Neuronal stem cell (in vitro differentiated cells): ENCODE measurements at regions not wholly inside any gene's neighbourhood (a gene's known extent, or its start where the extent isn't known, plus 50 kb on each side); places are given as distances from the start of the nearest gene placed in this dataset.

Source experiments
- DNase-seq: peaks from one replicate; pipeline ENCODE4 v3.0.0-alpha.2; 2013; ENCODE audit warnings: low spot score
- H2AFZ ChIP-seq: one replicate; pipeline ENCODE4 v1.6.1; 2013; ENCODE audit warnings: mild to moderate bottlenecking, low read length, inconsistent platforms
- H2AK5ac ChIP-seq: 2 replicates; pipeline ENCODE4 v1.6.1; 2013; ENCODE audit warnings: low read depth, mild to moderate bottlenecking, inconsistent platforms, low read length, moderate library complexity, mixed read lengths
- H2BK120ac ChIP-seq: 2 replicates; pipeline ENCODE4 v1.6.1; 2013; ENCODE audit warnings: low read depth, mild to moderate bottlenecking, inconsistent platforms, low read length, moderate library complexity, mixed read lengths
- H2BK12ac ChIP-seq: one replicate; pipeline ENCODE4 v1.6.1; 2013; ENCODE audit warnings: low read length, inconsistent platforms
- H2BK15ac ChIP-seq: 2 replicates; pipeline ENCODE4 v1.6.1; 2013; ENCODE audit warnings: mild to moderate bottlenecking, low read length, inconsistent platforms, mixed read lengths
- H2BK5ac ChIP-seq: one replicate; pipeline ENCODE4 v1.6.1; 2013; ENCODE audit warnings: inconsistent platforms, mild to moderate bottlenecking, low read length, moderate library complexity
- H3K14ac ChIP-seq: one replicate; pipeline ENCODE4 v1.6.1; 2013; ENCODE audit warnings: low read length, inconsistent platforms
- H3K18ac ChIP-seq: 2 replicates; pipeline ENCODE4 v1.6.1; 2013; ENCODE audit warnings: low read length, inconsistent platforms
- H3K23ac ChIP-seq: 2 replicates; pipeline ENCODE4 v1.6.1; 2013; ENCODE audit warnings: low read depth, mild to moderate bottlenecking, mixed read lengths, low read length, inconsistent platforms; ENCODE audit not compliant: poor library complexity
- H3K27ac ChIP-seq: replicated peaks from 3 replicates; pipeline ENCODE4 v1.5.1; 2013; ENCODE audit warnings: low read length, inconsistent platforms
- H3K27me3 ChIP-seq, 3 experiments: 2 replicates each; pipeline ENCODE4 v1.6.1; 2013; ENCODE audit warnings: low read length in 3 of 3, mild to moderate bottlenecking in 2 of 3, inconsistent platforms in 1 of 3, low read depth in 1 of 3, mixed read lengths in 1 of 3, moderate library complexity in 1 of 3; ENCODE audit not compliant: control insufficient read depth in 3 of 3, insufficient read depth in 3 of 3
- H3K36me3 ChIP-seq, 2 donors: replicated peaks in 1 of 2; 2 replicates each; pipeline ENCODE4 v1.6.1; 2013; ENCODE audit warnings: low read length in 2 of 2; ENCODE audit not compliant: control insufficient read depth in 2 of 2, insufficient read depth in 2 of 2
- H3K4ac ChIP-seq: 2 replicates; pipeline ENCODE4 v1.6.1; 2013; ENCODE audit warnings: inconsistent platforms, mild to moderate bottlenecking, low read length, moderate library complexity
- H3K4me1 ChIP-seq, 2 donors: 1 replicate in 1 of 2; 2 replicates in 1 of 2; pipeline ENCODE4 v1.6.1; 2013; ENCODE audit warnings: low read length in 2 of 2, low read depth in 1 of 2; ENCODE audit not compliant: control insufficient read depth in 2 of 2, insufficient read depth in 1 of 2
- H3K4me2 ChIP-seq: one replicate; pipeline ENCODE4 v1.6.1; 2013; ENCODE audit warnings: mild to moderate bottlenecking, low read length, inconsistent platforms; ENCODE audit not compliant: insufficient read depth, poor library complexity, severe bottlenecking
- H3K4me3 ChIP-seq, 2 donors: 2 replicates each; pipeline ENCODE4 v1.5.1; 2013; ENCODE audit warnings: low read length in 2 of 2, mild to moderate bottlenecking in 2 of 2, inconsistent platforms in 1 of 2, moderate library complexity in 1 of 2
- H3K79me1 ChIP-seq: one replicate; pipeline ENCODE4 v1.6.1; 2013; ENCODE audit warnings: low read depth, mild to moderate bottlenecking, inconsistent platforms, low read length, moderate library complexity
- H3K9ac ChIP-seq: one replicate; pipeline ENCODE4 v1.6.1; 2013; ENCODE audit warnings: mild to moderate bottlenecking, low read depth, low read length, inconsistent platforms; ENCODE audit not compliant: poor library complexity
- H3K9me3 ChIP-seq, 2 donors: replicated peaks in 1 of 2; 2 replicates each; pipeline versions ENCODE3 to v1.6.1; 2013; ENCODE audit warnings: low read length in 2 of 2, mild to moderate bottlenecking in 2 of 2, inconsistent platforms in 1 of 2, low read depth in 1 of 2, mixed read lengths in 1 of 2, moderate library complexity in 1 of 2; ENCODE audit not compliant: control insufficient read depth in 2 of 2, insufficient read depth in 1 of 2
- H4K8ac ChIP-seq: one replicate; pipeline ENCODE4 v1.6.1; 2013; ENCODE audit warnings: low read depth, mild to moderate bottlenecking, inconsistent platforms, low read length, moderate library complexity
- H4K91ac ChIP-seq: one replicate; pipeline ENCODE4 v1.6.1; 2013; ENCODE audit warnings: low read length, low read depth, mild to moderate bottlenecking, inconsistent platforms; ENCODE audit not compliant: poor library complexity
- WGBS, 2 donors: extraction: QIAGEN DNeasy Blood & Tissue Kit; methylation state at CpG; one replicate each; pipeline ENCODE4 v1.1.7; 2013; ENCODE audit warnings: missing lambda C conversion rate in 2 of 2, mixed read lengths in 1 of 2; ENCODE audit not compliant: insufficient read length in 2 of 2, insufficient replicate concordance in 1 of 2; ENCODE audit errors: extremely low coverage in 2 of 2; 5-methylcytosine and 5-hydroxymethylcytosine counted together

GRCh38 chr6:37109714-37110499 is 60.0 kb upstream of the PIM1 start:
- no peak overlapping the region for H4K8ac ChIP-seq
- no peak overlapping the region for H3K4me3 ChIP-seq
- H3K23ac ChIP-seq = no peak overlapping the region
- no peaks in the 10 kb centered on the region for H3K79me1 ChIP-seq
- no peak overlapping the region for H3K18ac ChIP-seq
- no peak overlapping the region for H3K9ac ChIP-seq
- H2BK12ac ChIP-seq = no peak overlapping the region
- no peaks in the 10 kb centered on the region for H3K9me3 ChIP-seq
- H3K27me3 ChIP-seq = no peaks in the 10 kb centered on the region
- H2BK5ac ChIP-seq = no peak overlapping the region
- no peak overlapping the region for H2AFZ ChIP-seq
- H2AK5ac ChIP-seq = no peak overlapping the region
- DNase-seq = no peak
- H2BK120ac ChIP-seq = no peak overlapping the region
- H3K4me1 ChIP-seq = peaks cover 6 to 11% of the 10 kb centered on the region in 2 donors
- H3K4ac ChIP-seq = no peak overlapping the region
- no CpG with 5 or more reads among the region's 13 CpGs for WGBS, 2 donors
- H3K27ac ChIP-seq = no peak overlapping the region
- no peak overlapping the region for H2BK15ac ChIP-seq
- H4K91ac ChIP-seq = no peak overlapping the region
- no peak overlapping the region for H3K4me2 ChIP-seq
- no peak overlapping the region for H3K14ac ChIP-seq
- H3K36me3 ChIP-seq = no peaks in the 10 kb centered on the region

GRCh38 chr6:37110500-37111461 is 59.2 kb upstream of the PIM1 start:
- H3K36me3 ChIP-seq = no peaks in the 10 kb centered on the region
- H3K4me2 ChIP-seq = no peak overlapping the region
- no peaks in the 10 kb centered on the region for H3K9me3 ChIP-seq
- no peaks in the 10 kb centered on the region for H3K79me1 ChIP-seq
- H2AK5ac ChIP-seq = no peak overlapping the region
- H4K8ac ChIP-seq = no peak overlapping the region
- H3K27me3 ChIP-seq = no peaks in the 10 kb centered on the region
- no peak overlapping the region for H4K91ac ChIP-seq
- WGBS, 2 donors = no CpG with 5 or more reads among the region's 11 CpGs
- H3K4me3 ChIP-seq = no peak overlapping the region
- no peak overlapping the region for H2BK15ac ChIP-seq
- no peak overlapping the region for H3K27ac ChIP-seq
- no peak overlapping the region for H3K23ac ChIP-seq
- H2BK120ac ChIP-seq = no peak overlapping the region
- H3K9ac ChIP-seq = no peak overlapping the region
- no peak overlapping the region for H3K18ac ChIP-seq
- no peak overlapping the region for H3K14ac ChIP-seq
- H2AFZ ChIP-seq = no peak overlapping the region
- H3K4me1 ChIP-seq = peaks cover 2 to 3% of the 10 kb centered on the region in 2 donors
- H3K4ac ChIP-seq = no peak overlapping the region
- no peak overlapping the region for H2BK12ac ChIP-seq
- no peak for DNase-seq
- H2BK5ac ChIP-seq = no peak overlapping the region

GRCh38 chr6:37113976-37114375 is 56.0 kb upstream of the PIM1 start:
- Histone ChIP-seq H4K8ac (no peak overlapping the region), H3K4me3 (no peak overlapping the region), H3K4me1 (peaks cover 2 to 3% of the 10 kb centered on the region in 2 donors), H2AFZ (no peak overlapping the region), H3K4me2 (no peak overlapping the region), H3K9ac (no peak overlapping the region), H2AK5ac (no peak overlapping the region), H3K14ac (no peak overlapping the region), H3K4ac (no peak overlapping the region), H2BK5ac (no peak overlapping the region), H3K18ac (no peak overlapping the region), H4K91ac (no peak overlapping the region), H3K36me3 (peaks cover 0 to 6% of the 10 kb centered on the region in 2 donors), H3K23ac (no peak overlapping the region), H3K27me3 (no peaks in the 10 kb centered on the region), H3K79me1 (no peaks in the 10 kb centered on the region), H3K9me3 (no peaks in the 10 kb centered on the region), H2BK15ac (no peak overlapping the region), H3K27ac (no peak overlapping the region), H2BK120ac (no peak overlapping the region), H2BK12ac (no peak overlapping the region)
- no peak for DNase-seq
- no CpG with 5 or more reads among the region's 4 CpGs for WGBS, 2 donors

- H2BK15ac ChIP-seq = no peak overlapping the region
These were observed 55.3 kb upstream of the PIM1 start for GRCh38 chr6:37114612-37115011.

More at GRCh38 chr6:37114612-37115011, 55.3 kb upstream of the PIM1 start:
- H2BK120ac ChIP-seq = no peak overlapping the region
- no peak for DNase-seq
- no peak overlapping the region for H3K4ac ChIP-seq
- no peak overlapping the region for H2BK12ac ChIP-seq
- no peak overlapping the region for H2BK5ac ChIP-seq
- peaks cover 1 to 3% of the 10 kb centered on the region in 2 donors for H3K4me1 ChIP-seq
- no peak overlapping the region for H3K18ac ChIP-seq
- H3K23ac ChIP-seq = no peak overlapping the region
- no peak overlapping the region for H3K14ac ChIP-seq
- no peak overlapping the region for H4K8ac ChIP-seq
- peaks cover 0 to 6% of the 10 kb centered on the region in 2 donors for H3K36me3 ChIP-seq
- WGBS, 2 donors = no CpG with 5 or more reads among the region's 4 CpGs
- H3K9me3 ChIP-seq = no peaks in the 10 kb centered on the region
- no peaks in the 10 kb centered on the region for H3K27me3 ChIP-seq
- no peak overlapping the region for H3K4me3 ChIP-seq
- H3K79me1 ChIP-seq = no peaks in the 10 kb centered on the region
- H3K9ac ChIP-seq = no peak overlapping the region
- no peak overlapping the region for H2AK5ac ChIP-seq
- no peak overlapping the region for H4K91ac ChIP-seq
- H2AFZ ChIP-seq = no peak overlapping the region
- H3K4me2 ChIP-seq = no peak overlapping the region
- no peak overlapping the region for H3K27ac ChIP-seq
